ENCODE measurements at regions not wholly inside any gene's neighbourhood (a gene's known extent, or its start where the extent isn't known, plus 50 kb on each side); places are given as distances from the start of the nearest gene placed in this dataset.

GRCh38 chr12:94856324-94856723, 147.2 kb downstream of the NDUFA12 start:
- TF ChIP-seq, protein P1, sequence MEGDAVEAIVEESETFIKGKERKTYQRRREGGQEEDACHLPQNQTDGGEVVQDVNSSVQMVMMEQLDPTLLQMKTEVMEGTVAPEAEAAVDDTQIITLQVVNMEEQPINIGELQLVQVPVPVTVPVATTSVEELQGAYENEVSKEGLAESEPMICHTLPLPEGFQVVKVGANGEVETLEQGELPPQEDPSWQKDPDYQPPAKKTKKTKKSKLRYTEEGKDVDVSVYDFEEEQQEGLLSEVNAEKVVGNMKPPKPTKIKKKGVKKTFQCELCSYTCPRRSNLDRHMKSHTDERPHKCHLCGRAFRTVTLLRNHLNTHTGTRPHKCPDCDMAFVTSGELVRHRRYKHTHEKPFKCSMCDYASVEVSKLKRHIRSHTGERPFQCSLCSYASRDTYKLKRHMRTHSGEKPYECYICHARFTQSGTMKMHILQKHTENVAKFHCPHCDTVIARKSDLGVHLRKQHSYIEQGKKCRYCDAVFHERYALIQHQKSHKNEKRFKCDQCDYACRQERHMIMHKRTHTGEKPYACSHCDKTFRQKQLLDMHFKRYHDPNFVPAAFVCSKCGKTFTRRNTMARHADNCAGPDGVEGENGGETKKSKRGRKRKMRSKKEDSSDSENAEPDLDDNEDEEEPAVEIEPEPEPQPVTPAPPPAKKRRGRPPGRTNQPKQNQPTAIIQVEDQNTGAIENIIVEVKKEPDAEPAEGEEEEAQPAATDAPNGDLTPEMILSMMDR (IDR thresholded peaks at IDR 0.05) = no peak
- TF ChIP-seq POLR2A (IDR thresholded peaks at IDR 0.05) = no peak

Data from suprapubic skin (tissue), 3 donors.